CD14-positive monocyte (primary cell): ENCODE measurements at regions not wholly inside any gene's neighbourhood (a gene's known extent, or its start where the extent isn't known, plus 50 kb on each side); places are given as distances from the start of the nearest gene placed in this dataset.

ENCODE experiments used
- DNase-seq, 3 donors: peaks; one replicate each; pipeline ENCODE4 v3.0.0-alpha.2; 2011 to 2022
- H2AFZ ChIP-seq: 2 replicates; pipeline ENCODE4 v1.6.0; 2012; ENCODE audit warnings: mild to moderate bottlenecking, low read depth, low read length, inconsistent platforms; ENCODE audit not compliant: insufficient read depth, poor library complexity, severe bottlenecking
- H3K27ac ChIP-seq, 2 donors: 1 replicate in 1 of 2; 2 replicates in 1 of 2; pipeline ENCODE4 v1.5.1; 2012 to 2013; ENCODE audit warnings: low read length in 2 of 2, control low read depth in 1 of 2, inconsistent platforms in 1 of 2, low read depth in 1 of 2, mild to moderate bottlenecking in 1 of 2
- H3K27me3 ChIP-seq, 2 donors: one replicate each; pipeline versions ENCODE4 v1.6.0 to v1.6.1; 2011 to 2013; ENCODE audit warnings: low read length in 2 of 2; ENCODE audit not compliant: control insufficient read depth in 2 of 2, insufficient read depth in 2 of 2
- H3K36me3 ChIP-seq, 2 donors: replicated peaks in 1 of 2; 1 replicate in 1 of 2; 2 replicates in 1 of 2; pipeline versions ENCODE4 v1.5.1 to v1.6.1; 2012 to 2013; ENCODE audit warnings: low read length in 2 of 2, control low read depth in 1 of 2, inconsistent platforms in 1 of 2, mild to moderate bottlenecking in 1 of 2; ENCODE audit not compliant: insufficient read depth in 2 of 2, control insufficient read depth in 1 of 2
- H3K4me1 ChIP-seq, 2 donors: 1 replicate in 1 of 2; 2 replicates in 1 of 2; pipeline versions ENCODE4 v1.5.1 to v1.6.1; 2012 to 2013; ENCODE audit warnings: low read length in 2 of 2, control low read depth in 1 of 2, inconsistent platforms in 1 of 2, mild to moderate bottlenecking in 1 of 2, moderate library complexity in 1 of 2; ENCODE audit not compliant: insufficient read depth in 2 of 2, control insufficient read depth in 1 of 2
- H3K4me2 ChIP-seq: replicated peaks from 2 replicates; pipeline ENCODE3; 2012; ENCODE audit warnings: low read length, moderate library complexity, mild to moderate bottlenecking; ENCODE audit not compliant: poor library complexity, severe bottlenecking; ENCODE audit errors: extremely low read depth
- H3K4me3 ChIP-seq, 3 experiments: fragments of 200-600 bp in 1 of 3; sonication (generic) in 1 of 3; replicated peaks in 1 of 3; 1 replicate in 2 of 3; 2 replicates in 1 of 3; pipeline ENCODE4 v1.5.1; 2011 to 2013; ENCODE audit warnings: low read length in 3 of 3, mild to moderate bottlenecking in 3 of 3, control low read depth in 2 of 3, low read depth in 2 of 3, inconsistent platforms in 1 of 3, moderate library complexity in 1 of 3
- H3K79me2 ChIP-seq: 2 replicates; pipeline ENCODE4 v1.6.0; 2012; ENCODE audit warnings: mild to moderate bottlenecking, control low read depth, inconsistent platforms, low read length, moderate library complexity; ENCODE audit not compliant: insufficient read depth
- H3K9ac ChIP-seq: 2 replicates; pipeline ENCODE4 v1.6.0; 2017; ENCODE audit warnings: low read length, mild to moderate bottlenecking; ENCODE audit not compliant: insufficient read depth, poor library complexity, severe bottlenecking
- H3K9me3 ChIP-seq, 2 donors: replicated peaks in 1 of 2; 1 replicate in 1 of 2; 2 replicates in 1 of 2; pipeline versions ENCODE4 v1.5.1 to v1.6.1; 2012 to 2013; ENCODE audit warnings: low read length in 2 of 2, control low read depth in 1 of 2; ENCODE audit not compliant: control insufficient read depth in 1 of 2, insufficient read depth in 1 of 2
- H4K20me1 ChIP-seq: 2 replicates; pipeline ENCODE4 v1.6.0; 2012; ENCODE audit warnings: mild to moderate bottlenecking, low read length, control low read depth, moderate library complexity; ENCODE audit not compliant: insufficient read depth
- H3K27ac Mint-ChIP-seq, 7 donors: one replicate each; pipeline ENCODE4 v1.8.0; 2020; ENCODE audit warnings: mild to moderate bottlenecking in 7 of 7, mixed read lengths in 7 of 7, moderate library complexity in 6 of 7, inconsistent platforms in 2 of 7
- H3K27me3 Mint-ChIP-seq, 3 donors: one replicate each; pipeline ENCODE4 v1.8.0; 2021 to 2022; ENCODE audit warnings: low read depth in 3 of 3, mild to moderate bottlenecking in 3 of 3, mixed read lengths in 3 of 3, moderate library complexity in 3 of 3, inconsistent platforms in 1 of 3
- H3K36me3 Mint-ChIP-seq, 2 donors: one replicate each; pipeline ENCODE4 v1.8.0; 2020; ENCODE audit warnings: mixed read lengths in 2 of 2, inconsistent platforms in 1 of 2, mild to moderate bottlenecking in 1 of 2
- H3K4me1 Mint-ChIP-seq: one replicate; pipeline ENCODE4 v1.8.0; 2020; ENCODE audit warnings: mild to moderate bottlenecking, mixed read lengths
- H3K4me3 Mint-ChIP-seq, 2 donors: one replicate each; pipeline ENCODE4 v1.8.0; 2020; ENCODE audit warnings: mild to moderate bottlenecking in 2 of 2, mixed read lengths in 2 of 2, moderate library complexity in 1 of 2
- H3K9me3 Mint-ChIP-seq, 7 donors: one replicate each; pipeline ENCODE4 v1.8.0; 2020 to 2022; ENCODE audit warnings: mixed read lengths in 7 of 7, mild to moderate bottlenecking in 6 of 7, moderate library complexity in 6 of 7, inconsistent platforms in 2 of 7
- WGBS: methylation state at CpG from one replicate; pipeline ENCODE4 v1.1.5; 2013; ENCODE audit warnings: missing lambda C conversion rate; ENCODE audit not compliant: insufficient coverage; 5-methylcytosine and 5-hydroxymethylcytosine counted together
- intact Hi-C, 2 donors: fragments of 100-400 bp; cut with micrococcal nuclease; formaldehyde crosslinking; loops; one replicate each; pipeline versions ENCODE4 v1.15.0 to v1.15.1; 2023
- TF ChIP-seq, protein P1 (sequence below): fragments of 200-600 bp; IDR thresholded peaks from one replicate; pipeline ENCODE4 v1.8.0; 2022; ENCODE audit warnings: antibody characterized with exemption, mild to moderate bottlenecking

DNA sequence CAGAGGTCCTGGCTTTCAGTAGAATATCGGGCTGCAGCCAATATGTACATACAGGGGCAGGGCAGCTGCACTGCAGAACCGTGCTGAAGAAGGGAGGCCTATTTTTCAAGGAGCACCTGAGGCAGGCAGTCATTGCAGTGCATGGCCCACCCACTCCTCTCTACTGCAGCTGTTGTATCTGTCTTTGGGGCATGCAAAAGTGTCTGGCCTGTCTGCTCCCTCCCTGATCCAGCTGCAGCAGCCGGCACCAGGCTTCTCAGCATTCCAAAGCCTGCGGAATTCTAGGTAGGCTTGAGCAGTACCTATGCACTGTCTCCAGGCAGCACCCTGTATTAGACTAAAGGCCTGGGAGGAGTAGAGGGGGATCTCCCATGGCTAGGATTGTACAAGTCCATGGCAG, 415.2 kb upstream of the MAGEB16 start:
- intact Hi-C loops: no loop called here

DNA sequence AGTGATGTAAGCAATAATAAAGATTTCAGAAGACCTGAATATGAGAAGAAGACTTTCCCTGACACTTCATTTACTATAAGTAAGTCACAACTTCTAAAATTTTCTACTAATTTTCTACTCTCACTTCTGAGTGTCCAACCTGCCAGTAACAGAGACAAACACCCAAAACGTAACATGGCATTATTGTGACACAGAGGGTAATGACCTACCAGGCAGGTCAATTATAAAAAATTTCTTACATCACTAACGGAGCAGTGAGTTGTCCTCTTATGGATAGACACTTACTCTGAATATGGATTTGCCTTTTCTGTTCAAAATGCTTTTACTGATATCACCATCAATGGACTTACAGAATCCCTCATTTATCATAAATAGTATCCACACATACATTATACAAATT, 405.9 kb upstream of the MAGEB16 start:
- Histone ChIP-seq H3K36me3 (no peaks in the 10 kb centered on the region), H3K4me2 (no peak overlapping the region), H3K4me1 (no peaks in the 10 kb centered on the region), H3K9ac (no peak overlapping the region), H3K27me3 (no peaks in the 10 kb centered on the region), H3K79me2 (no peaks in the 10 kb centered on the region), H3K4me3 (no peak overlapping the region), H2AFZ (no peak overlapping the region), H3K27ac (no peak overlapping the region), H4K20me1 (no peaks in the 10 kb centered on the region), H3K9me3 (no peaks in the 10 kb centered on the region)
- H3K27me3 Mint-ChIP-seq: peaks cover 0 to 3% (median 2%) of the 10 kb centered on the region in 3 donors
- no peak for DNase-seq
- no peak overlapping the region for H3K27ac Mint-ChIP-seq
- no peaks in the 10 kb centered on the region for H3K36me3 Mint-ChIP-seq
- H3K4me3 Mint-ChIP-seq: no peak overlapping the region
- intact Hi-C loops: no loop called here
- no peaks in the 10 kb centered on the region for H3K4me1 Mint-ChIP-seq
- no CpG with 5 or more reads among the region's 2 CpGs for WGBS
- peaks cover 0 to 2% (median 0%) of the 10 kb centered on the region in 7 donors for H3K9me3 Mint-ChIP-seq
- TF ChIP-seq, protein P1, sequence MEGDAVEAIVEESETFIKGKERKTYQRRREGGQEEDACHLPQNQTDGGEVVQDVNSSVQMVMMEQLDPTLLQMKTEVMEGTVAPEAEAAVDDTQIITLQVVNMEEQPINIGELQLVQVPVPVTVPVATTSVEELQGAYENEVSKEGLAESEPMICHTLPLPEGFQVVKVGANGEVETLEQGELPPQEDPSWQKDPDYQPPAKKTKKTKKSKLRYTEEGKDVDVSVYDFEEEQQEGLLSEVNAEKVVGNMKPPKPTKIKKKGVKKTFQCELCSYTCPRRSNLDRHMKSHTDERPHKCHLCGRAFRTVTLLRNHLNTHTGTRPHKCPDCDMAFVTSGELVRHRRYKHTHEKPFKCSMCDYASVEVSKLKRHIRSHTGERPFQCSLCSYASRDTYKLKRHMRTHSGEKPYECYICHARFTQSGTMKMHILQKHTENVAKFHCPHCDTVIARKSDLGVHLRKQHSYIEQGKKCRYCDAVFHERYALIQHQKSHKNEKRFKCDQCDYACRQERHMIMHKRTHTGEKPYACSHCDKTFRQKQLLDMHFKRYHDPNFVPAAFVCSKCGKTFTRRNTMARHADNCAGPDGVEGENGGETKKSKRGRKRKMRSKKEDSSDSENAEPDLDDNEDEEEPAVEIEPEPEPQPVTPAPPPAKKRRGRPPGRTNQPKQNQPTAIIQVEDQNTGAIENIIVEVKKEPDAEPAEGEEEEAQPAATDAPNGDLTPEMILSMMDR: no peak

More for the DNA sequence above, 415.2 kb upstream of the MAGEB16 start:
- Histone ChIP-seq H3K27ac (no peak overlapping the region), H3K9me3 (no peaks in the 10 kb centered on the region), H3K4me2 (no peak overlapping the region), H3K36me3 (no peaks in the 10 kb centered on the region), H3K27me3 (no peaks in the 10 kb centered on the region), H3K9ac (no peak overlapping the region), H2AFZ (no peak overlapping the region), H3K79me2 (no peaks in the 10 kb centered on the region), H4K20me1 (no peaks in the 10 kb centered on the region), H3K4me1 (no peaks in the 10 kb centered on the region), H3K4me3 (no peak overlapping the region)
- no peaks in the 10 kb centered on the region for H3K36me3 Mint-ChIP-seq
- H3K4me3 Mint-ChIP-seq: no peak overlapping the region
- peaks cover 0 to 2% (median 0%) of the 10 kb centered on the region in 7 donors for H3K9me3 Mint-ChIP-seq
- H3K27me3 Mint-ChIP-seq: no peaks in the 10 kb centered on the region
- TF ChIP-seq, protein P1: no peak
- no peak overlapping the region for H3K27ac Mint-ChIP-seq
- H3K4me1 Mint-ChIP-seq: no peaks in the 10 kb centered on the region
- no CpG with 5 or more reads among the region's 4 CpGs for WGBS
- DNase-seq: no peak
